ENCODE measurements at regions not wholly inside any gene's neighbourhood (a gene's known extent, or its start where the extent isn't known, plus 50 kb on each side); places are given as distances from the start of the nearest gene placed in this dataset.

DNA sequence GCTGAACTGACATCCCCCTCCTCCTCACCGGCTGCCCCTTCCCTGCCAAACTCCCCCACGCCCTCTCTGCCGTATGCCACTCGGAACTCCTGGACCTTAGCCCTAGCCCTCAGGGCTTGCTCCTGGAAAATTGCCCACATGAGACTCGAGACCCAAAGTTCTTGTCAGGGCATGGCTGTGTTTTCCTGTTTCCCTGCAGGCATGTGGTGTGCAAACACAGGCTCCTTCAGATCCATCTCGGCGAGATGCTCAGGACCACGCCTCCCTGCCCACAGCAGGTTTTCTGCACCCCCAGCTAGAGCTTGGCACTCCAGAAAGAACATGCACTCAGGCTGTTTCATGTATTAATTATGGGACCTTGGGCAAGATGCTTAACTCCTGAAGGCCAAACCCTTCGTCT is 1480.4 kb downstream of the BRD1 start:
- no peak overlapping the region for H3K4me3 ChIP-seq (replicated peaks; ENCODE audit: low read depth, low read length)
- TF ChIP-seq, protein P1, sequence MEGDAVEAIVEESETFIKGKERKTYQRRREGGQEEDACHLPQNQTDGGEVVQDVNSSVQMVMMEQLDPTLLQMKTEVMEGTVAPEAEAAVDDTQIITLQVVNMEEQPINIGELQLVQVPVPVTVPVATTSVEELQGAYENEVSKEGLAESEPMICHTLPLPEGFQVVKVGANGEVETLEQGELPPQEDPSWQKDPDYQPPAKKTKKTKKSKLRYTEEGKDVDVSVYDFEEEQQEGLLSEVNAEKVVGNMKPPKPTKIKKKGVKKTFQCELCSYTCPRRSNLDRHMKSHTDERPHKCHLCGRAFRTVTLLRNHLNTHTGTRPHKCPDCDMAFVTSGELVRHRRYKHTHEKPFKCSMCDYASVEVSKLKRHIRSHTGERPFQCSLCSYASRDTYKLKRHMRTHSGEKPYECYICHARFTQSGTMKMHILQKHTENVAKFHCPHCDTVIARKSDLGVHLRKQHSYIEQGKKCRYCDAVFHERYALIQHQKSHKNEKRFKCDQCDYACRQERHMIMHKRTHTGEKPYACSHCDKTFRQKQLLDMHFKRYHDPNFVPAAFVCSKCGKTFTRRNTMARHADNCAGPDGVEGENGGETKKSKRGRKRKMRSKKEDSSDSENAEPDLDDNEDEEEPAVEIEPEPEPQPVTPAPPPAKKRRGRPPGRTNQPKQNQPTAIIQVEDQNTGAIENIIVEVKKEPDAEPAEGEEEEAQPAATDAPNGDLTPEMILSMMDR (IDR thresholded peaks at IDR 0.05; ENCODE audit: low read depth, low read length, missing control alignments): no peak
- DNase-seq (ENCODE audit: extremely low read depth, low read depth): no peak

DNA sequence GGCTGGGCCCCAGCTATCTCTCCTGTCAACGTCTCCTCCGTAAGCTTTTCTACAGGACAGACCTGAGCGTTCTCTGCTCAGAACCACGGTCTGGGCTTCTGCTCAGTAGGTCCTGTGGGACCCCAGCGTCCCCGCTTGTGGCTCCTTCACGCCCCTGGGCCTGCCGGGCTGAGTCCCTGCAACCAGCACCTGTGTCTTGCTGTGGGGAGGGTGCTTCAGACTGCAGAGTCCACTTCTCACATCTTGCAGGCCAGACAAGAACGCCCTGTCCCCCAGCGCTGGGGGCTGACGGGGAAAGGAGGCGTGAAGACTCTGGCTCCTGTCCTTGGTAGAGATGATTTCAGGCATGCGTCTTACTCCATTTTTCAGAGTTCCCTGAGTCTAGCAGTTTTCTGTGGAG is 1480.8 kb downstream of the BRD1 start:
- no peak for DNase-seq (ENCODE audit: extremely low read depth, low read depth)
- TF ChIP-seq, protein P1 (IDR thresholded peaks at IDR 0.05; ENCODE audit: low read depth, low read length, missing control alignments): no peak
- H3K4me3 ChIP-seq (replicated peaks; ENCODE audit: low read depth, low read length): no peak overlapping the region

DNA sequence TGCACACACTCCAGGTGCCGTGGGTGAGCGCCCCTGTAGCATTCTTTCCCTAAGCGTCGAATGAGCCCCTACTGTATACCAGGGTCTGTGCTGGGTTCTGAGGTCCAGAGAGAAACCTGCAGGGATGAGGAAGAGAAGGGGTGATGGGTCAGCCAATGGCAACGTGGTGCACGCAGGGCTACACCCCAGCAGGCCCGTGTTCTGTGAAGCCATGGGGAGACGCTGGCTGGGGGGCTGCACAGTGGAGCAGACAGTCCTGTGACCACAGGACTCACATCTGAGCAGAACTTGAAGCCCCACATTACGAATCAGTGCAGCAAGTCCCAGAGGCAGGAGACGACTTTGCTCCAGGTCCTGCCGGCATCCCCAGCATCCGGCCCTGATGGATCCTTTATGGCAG is 1481.4 kb downstream of the BRD1 start:
- DNase-seq (ENCODE audit: extremely low read depth, low read depth): no peak
- H3K4me3 ChIP-seq (replicated peaks; ENCODE audit: low read depth, low read length): no peak overlapping the region
- TF ChIP-seq, protein P1 (IDR thresholded peaks at IDR 0.05; ENCODE audit: low read depth, low read length, missing control alignments): no peak

DNA sequence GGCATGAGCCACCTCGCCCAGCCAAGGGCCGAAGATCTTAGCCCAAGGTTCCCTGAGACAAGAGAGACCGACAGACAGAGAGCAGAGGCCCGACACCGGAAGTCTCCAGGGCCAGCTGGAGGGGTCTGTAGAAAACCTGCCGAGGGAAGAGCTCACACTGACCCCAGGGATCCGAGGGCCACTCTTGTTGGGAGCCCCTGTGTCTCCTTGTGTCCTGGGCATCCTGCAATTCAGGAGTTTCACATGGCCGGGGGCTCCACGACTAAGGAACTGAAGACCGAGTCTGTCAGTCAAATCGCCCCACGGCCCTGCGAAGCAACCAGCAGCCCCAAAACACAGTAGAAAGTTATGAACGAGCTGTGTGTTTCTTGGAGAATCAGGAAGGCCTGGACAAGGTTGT is 1482.0 kb downstream of the BRD1 start:
- no peak for DNase-seq (ENCODE audit: extremely low read depth, low read depth)
- no peak overlapping the region for H3K4me3 ChIP-seq (replicated peaks; ENCODE audit: low read depth, low read length)
- TF ChIP-seq, protein P1 (IDR thresholded peaks at IDR 0.05; ENCODE audit: low read depth, low read length, missing control alignments): no peak

DNA sequence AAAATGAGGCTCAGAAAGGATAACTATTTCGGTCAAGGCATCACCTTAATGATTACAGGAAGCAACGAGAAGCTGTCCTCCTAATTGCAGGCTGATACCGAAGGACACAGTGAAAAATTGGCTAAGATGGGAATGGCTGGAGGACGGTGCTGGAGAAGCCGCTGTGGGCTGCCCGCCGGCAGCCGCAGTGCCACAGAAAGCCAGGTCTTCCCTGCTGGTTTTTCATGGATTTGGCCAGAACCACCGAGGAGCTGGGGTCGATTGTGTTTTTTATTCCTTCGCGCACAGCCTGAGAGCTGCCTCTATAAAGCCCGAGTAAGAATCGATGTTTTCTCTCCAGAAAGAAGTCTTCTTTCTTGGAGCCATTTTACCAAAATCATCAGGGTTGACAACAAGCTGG is 1484.2 kb downstream of the BRD1 start:
- no peak for DNase-seq (ENCODE audit: extremely low read depth, low read depth)
- TF ChIP-seq, protein P1 (IDR thresholded peaks at IDR 0.05; ENCODE audit: low read depth, low read length, missing control alignments): no peak
- no peak overlapping the region for H3K4me3 ChIP-seq (replicated peaks; ENCODE audit: low read depth, low read length)

DNA sequence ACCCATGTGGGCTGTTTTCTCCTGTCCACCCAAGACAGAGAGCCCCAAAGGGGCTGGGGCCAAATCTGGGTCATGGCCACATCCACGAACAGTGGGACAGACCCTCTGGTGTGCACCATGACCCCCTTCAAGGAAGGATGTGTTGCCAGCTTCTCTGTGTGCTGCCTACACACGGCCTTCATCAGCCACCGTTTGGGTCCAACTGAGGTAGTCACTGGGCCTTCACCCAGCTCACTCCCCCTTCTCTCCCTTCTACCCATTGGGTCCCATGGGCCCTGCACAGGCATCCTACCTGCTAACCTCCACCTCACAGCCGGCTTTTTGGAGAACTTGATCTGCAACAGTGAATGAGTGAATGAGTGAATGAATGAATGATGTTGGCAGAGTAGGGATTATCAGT is 1484.9 kb downstream of the BRD1 start:
- no peak overlapping the region for H3K4me3 ChIP-seq (replicated peaks; ENCODE audit: low read depth, low read length)
- no peak for DNase-seq (ENCODE audit: extremely low read depth, low read depth)
- TF ChIP-seq, protein P1 (IDR thresholded peaks at IDR 0.05; ENCODE audit: low read depth, low read length, missing control alignments): no peak

DNA sequence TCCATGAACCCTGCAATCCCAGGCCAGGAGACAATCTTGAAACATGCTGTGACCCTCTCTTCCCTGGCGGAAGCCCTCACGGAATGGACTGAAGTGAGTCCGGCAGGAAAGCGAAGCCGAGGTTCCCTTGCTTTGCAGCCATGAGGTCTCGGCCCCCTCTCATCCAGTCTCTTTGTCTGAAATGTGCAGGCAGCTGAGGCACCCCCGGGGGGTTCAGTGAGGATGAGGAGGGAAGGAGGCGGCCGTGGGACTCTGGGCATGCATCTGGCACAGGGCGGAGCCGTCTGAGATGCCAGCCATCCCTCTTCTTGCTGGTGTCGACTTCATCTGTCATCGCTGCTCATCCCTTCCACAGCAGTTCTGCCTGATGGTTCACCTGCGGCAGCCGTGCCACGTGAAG is 1485.7 kb downstream of the BRD1 start:
- DNase-seq (ENCODE audit: extremely low read depth, low read depth): no peak
- TF ChIP-seq, protein P1 (IDR thresholded peaks at IDR 0.05; ENCODE audit: low read depth, low read length, missing control alignments): no peak
- H3K4me3 ChIP-seq (replicated peaks; ENCODE audit: low read depth, low read length): no peak overlapping the region
